ENCODE measurements at regions not wholly inside any gene's neighbourhood (a gene's known extent, or its start where the extent isn't known, plus 50 kb on each side); places are given as distances from the start of the nearest gene placed in this dataset.

DNA sequence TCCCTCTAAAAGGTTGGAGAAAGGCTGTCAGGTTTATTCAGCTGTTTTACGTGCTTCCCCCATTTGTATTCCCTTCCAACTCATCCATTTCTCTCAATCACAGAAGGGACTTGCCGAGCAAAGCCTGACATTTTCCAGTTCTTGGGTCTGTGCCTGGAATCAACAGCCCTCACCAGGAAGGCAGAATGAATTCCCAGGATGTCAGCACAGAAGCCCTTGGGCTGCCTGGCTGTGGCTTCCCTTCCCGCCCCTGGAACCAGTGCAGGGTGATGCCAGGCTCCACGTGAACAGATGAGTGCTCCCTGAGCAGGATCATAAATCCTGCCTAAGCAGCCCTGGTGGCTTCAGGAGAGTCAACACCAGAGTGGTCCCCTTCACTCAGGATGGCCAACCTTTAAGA, 86.1 kb upstream of the CD83 start:
- no peak for TF ChIP-seq CTCF (IDR thresholded peaks at IDR 0.05; ENCODE audit: unreplicated experiment)
- BruUV-seq (replicated peaks), result no TSS peak
- Mint-ChIP-seq H3K9me3 (ENCODE audit: low read depth, unreplicated experiment) (no peaks in the 10 kb centered on the region), H3K27ac (ENCODE audit: unreplicated experiment) (no peak overlapping the region), H3K4me3 (ENCODE audit: low read depth, unreplicated experiment) (no peak overlapping the region), H3K36me3 (ENCODE audit: insufficient read depth, unreplicated experiment) (no peaks in the 10 kb centered on the region), H3K4me1 (ENCODE audit: low read depth, unreplicated experiment) (no peaks in the 10 kb centered on the region), H3K27me3 (ENCODE audit: unreplicated experiment) (peaks cover 11% of the 10 kb centered on the region)
- no peak for DNase-seq
- CTCF ChIA-PET, result interaction anchor here (0.7 kb wide), 1 partner anchor 685 kb away, joined by 3 read pairs; no protein-coding TSS in a partner anchor
- intact Hi-C loops (cut with micrococcal nuclease; ENCODE audit: unreplicated experiment), result no loop called here

DNA sequence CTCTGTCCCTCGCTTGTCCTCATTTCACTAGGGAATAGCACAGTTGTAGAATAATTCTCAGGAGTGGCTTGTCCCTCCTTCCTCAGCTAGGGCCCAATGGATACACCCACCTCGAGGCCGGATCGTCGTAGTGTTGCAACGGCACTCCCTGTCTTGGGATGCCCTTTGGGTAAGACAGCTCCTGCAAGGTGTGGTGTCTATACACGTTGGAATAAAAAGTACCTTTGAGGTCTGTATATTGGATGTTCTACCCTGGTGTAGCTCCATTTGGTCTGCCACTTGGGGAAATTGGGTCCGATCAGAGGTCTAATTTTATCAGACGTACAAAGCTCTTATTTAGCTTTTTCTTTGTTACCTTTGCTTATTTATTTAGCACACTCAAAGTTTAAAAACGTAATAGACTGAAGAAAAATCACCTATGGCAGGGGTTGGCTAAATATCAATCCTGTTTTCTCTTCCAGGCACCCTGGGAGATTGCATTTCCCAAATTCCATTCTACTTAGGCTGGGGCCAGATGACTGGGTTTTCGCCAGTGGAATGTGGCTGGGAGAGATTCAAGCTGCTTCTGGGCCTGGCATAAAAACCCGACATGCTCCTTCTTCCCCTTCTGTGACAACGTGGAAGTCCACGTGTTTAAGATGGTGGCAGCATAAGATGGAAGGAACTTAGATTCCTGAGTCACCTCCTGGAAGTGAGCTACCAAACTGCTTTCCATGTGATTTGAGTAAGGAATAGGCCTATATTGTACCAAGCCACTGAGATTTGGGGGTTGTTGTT, 82.3 kb upstream of the CD83 start:
- Mint-ChIP-seq H3K36me3 (ENCODE audit: insufficient read depth, unreplicated experiment) (no peaks in the 10 kb centered on the region), H3K4me1 (ENCODE audit: low read depth, unreplicated experiment) (no peaks in the 10 kb centered on the region), H3K4me3 (ENCODE audit: low read depth, unreplicated experiment) (no peak overlapping the region), H3K27ac (ENCODE audit: unreplicated experiment) (no peak overlapping the region), H3K9me3 (ENCODE audit: low read depth, unreplicated experiment) (no peaks in the 10 kb centered on the region), H3K27me3 (ENCODE audit: unreplicated experiment) (peaks cover 11% of the 10 kb centered on the region)
- intact Hi-C loops (cut with micrococcal nuclease; ENCODE audit: unreplicated experiment), result no loop called here
- no TSS peak for BruUV-seq (replicated peaks)
- no peak for TF ChIP-seq CTCF (IDR thresholded peaks at IDR 0.05; ENCODE audit: unreplicated experiment)
- DNase-seq, result peak; percentile 9
- CTCF ChIA-PET, result interaction anchor here (1.0 to 1.6 kb wide), 2 partner anchors 11 to 17 kb away, joined by 3 to 4 read pairs; no protein-coding TSS in a partner anchor

GRCh38 chr6:14035874-14036273, 81.7 kb upstream of the CD83 start:
- no peaks in the 10 kb centered on the region for H3K4me1 Mint-ChIP-seq (ENCODE audit: low read depth, unreplicated experiment)
- no peak for DNase-seq
- H3K9me3 Mint-ChIP-seq (ENCODE audit: low read depth, unreplicated experiment), result no peaks in the 10 kb centered on the region
- H3K36me3 Mint-ChIP-seq (ENCODE audit: insufficient read depth, unreplicated experiment), result no peaks in the 10 kb centered on the region
- H3K27ac Mint-ChIP-seq (ENCODE audit: unreplicated experiment), result no peak overlapping the region
- BruUV-seq (replicated peaks), result no TSS peak
- intact Hi-C loops (cut with micrococcal nuclease; ENCODE audit: unreplicated experiment), result no loop called here
- H3K27me3 Mint-ChIP-seq (ENCODE audit: unreplicated experiment), result peaks cover 11% of the 10 kb centered on the region
- no peak for TF ChIP-seq CTCF (IDR thresholded peaks at IDR 0.05; ENCODE audit: unreplicated experiment)
- no peak overlapping the region for H3K4me3 Mint-ChIP-seq (ENCODE audit: low read depth, unreplicated experiment)
- CTCF ChIA-PET, result interaction anchor here (1.0 to 1.6 kb wide), 2 partner anchors 10 to 18 kb away, joined by 3 to 4 read pairs; no protein-coding TSS in a partner anchor

GRCh38 chr6:14036911-14037310, 80.7 kb upstream of the CD83 start:
- CTCF ChIA-PET, result no interaction called here
- Mint-ChIP-seq H3K9me3 (ENCODE audit: low read depth, unreplicated experiment) (no peaks in the 10 kb centered on the region), H3K4me3 (ENCODE audit: low read depth, unreplicated experiment) (no peak overlapping the region), H3K4me1 (ENCODE audit: low read depth, unreplicated experiment) (no peaks in the 10 kb centered on the region), H3K27me3 (ENCODE audit: unreplicated experiment) (peaks cover 1% of the 10 kb centered on the region), H3K36me3 (ENCODE audit: insufficient read depth, unreplicated experiment) (no peaks in the 10 kb centered on the region), H3K27ac (ENCODE audit: unreplicated experiment) (no peak overlapping the region)
- DNase-seq, result no peak
- intact Hi-C loops (cut with micrococcal nuclease; ENCODE audit: unreplicated experiment), result no loop called here
- TF ChIP-seq CTCF (IDR thresholded peaks at IDR 0.05; ENCODE audit: unreplicated experiment), result no peak
- BruUV-seq (replicated peaks), result no TSS peak

All from Calu3 (cell line).